EL (cell line): ENCODE measurements at regions not wholly inside any gene's neighbourhood (a gene's known extent, or its start where the extent isn't known, plus 50 kb on each side); places are given as distances from the start of the nearest gene placed in this dataset.

ENCODE experiments used
- DNase-seq: peaks from one replicate; pipeline ENCODE4 v3.0.0-alpha.2; 2016

- no peak for DNase-seq
Observed at GRCh38 chr19:23531976-23532375, 136.7 kb upstream of the ZNF91 start.

GRCh38 chr19:23531231-23531790 lies 136.0 kb upstream of the ZNF91 start:
- DNase-seq = no peak

- DNase-seq = no peak
Observed at GRCh38 chr19:23528376-23528775, 133.1 kb upstream of the ZNF91 start.

GRCh38 chr19:23527797-23528196 lies 132.5 kb upstream of the ZNF91 start:
- peak; percentile 27 for DNase-seq

GRCh38 chr19:23526302-23526701 lies 131.0 kb upstream of the ZNF91 start:
- peak; percentile 70 for DNase-seq

- DNase-seq = no peak
Observed at GRCh38 chr19:23525276-23525852, 130.1 kb upstream of the ZNF91 start.

GRCh38 chr19:23523863-23524262 lies 128.6 kb upstream of the ZNF91 start:
- no peak for DNase-seq

- no peak for DNase-seq
Observed at GRCh38 chr19:23522431-23522830, 127.2 kb upstream of the ZNF91 start.

- no peak for DNase-seq
Observed at GRCh38 chr19:23521471-23521870, 126.2 kb upstream of the ZNF91 start.

- DNase-seq = no peak
Observed at GRCh38 chr19:23520441-23520840, 125.2 kb upstream of the ZNF91 start.

GRCh38 chr19:23519031-23519430 lies 123.8 kb upstream of the ZNF91 start:
- DNase-seq = no peak

- DNase-seq = no peak
Observed at GRCh38 chr19:23516266-23516665, 121.0 kb upstream of the ZNF91 start.

- DNase-seq = no peak
Observed at GRCh38 chr19:23515551-23515950, 120.3 kb upstream of the ZNF91 start.

- no peak for DNase-seq
Observed at GRCh38 chr19:23512151-23512925, 117.1 kb upstream of the ZNF91 start.

GRCh38 chr19:23509686-23510450 lies 114.6 kb upstream of the ZNF91 start:
- peak; percentile 75 for DNase-seq

- no peak for DNase-seq
Observed at GRCh38 chr19:23507446-23507845, 112.2 kb upstream of the ZNF91 start.

- no peak for DNase-seq
Observed at GRCh38 chr19:23505738-23506137, 110.5 kb upstream of the ZNF91 start.

- DNase-seq = peak; percentile 27
Observed at GRCh38 chr19:23482829-23483228, 87.6 kb upstream of the ZNF91 start.

- no peak for DNase-seq
Observed at GRCh38 chr19:23481043-23481442, 85.8 kb upstream of the ZNF91 start.

- no peak for DNase-seq
Observed at GRCh38 chr19:23475477-23475876, 80.2 kb upstream of the ZNF91 start.

- no peak for DNase-seq
Observed at GRCh38 chr19:23474761-23475160, 79.5 kb upstream of the ZNF91 start.

- DNase-seq = no peak
Observed at GRCh38 chr19:23474172-23474571, 78.9 kb upstream of the ZNF91 start.

GRCh38 chr19:23470873-23471545 lies 75.7 kb upstream of the ZNF91 start:
- peak; percentile 16 for DNase-seq
